ENCODE measurements at regions not wholly inside any gene's neighbourhood (a gene's known extent, or its start where the extent isn't known, plus 50 kb on each side); places are given as distances from the start of the nearest gene placed in this dataset.
"Not testable (repeated sequence)": the region's sequence is repeated elsewhere in the genome, so short reads cannot be mapped to it uniquely, and the experiment has no call there.

DNA sequence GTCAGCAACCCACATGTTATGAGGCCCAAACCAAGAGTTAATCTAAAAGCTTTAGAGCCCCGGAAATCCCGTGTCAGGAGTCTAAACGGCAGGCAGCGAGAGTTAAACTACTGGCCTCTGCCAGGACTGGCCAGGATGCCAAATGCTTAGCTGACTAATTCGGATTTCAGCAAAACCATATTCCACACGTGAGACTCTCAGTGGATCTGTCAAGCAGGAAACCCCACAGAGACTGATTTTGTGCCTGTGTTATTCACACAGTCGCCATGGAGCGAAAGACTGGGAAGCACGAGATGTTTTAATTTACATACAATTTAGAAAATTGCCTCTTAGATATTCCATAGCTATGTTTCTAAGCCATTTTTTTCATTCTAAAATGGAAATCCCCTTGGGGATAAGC, 152.9 kb downstream of the RNASET2 start:
- no peak for FAIRE-seq

DNA sequence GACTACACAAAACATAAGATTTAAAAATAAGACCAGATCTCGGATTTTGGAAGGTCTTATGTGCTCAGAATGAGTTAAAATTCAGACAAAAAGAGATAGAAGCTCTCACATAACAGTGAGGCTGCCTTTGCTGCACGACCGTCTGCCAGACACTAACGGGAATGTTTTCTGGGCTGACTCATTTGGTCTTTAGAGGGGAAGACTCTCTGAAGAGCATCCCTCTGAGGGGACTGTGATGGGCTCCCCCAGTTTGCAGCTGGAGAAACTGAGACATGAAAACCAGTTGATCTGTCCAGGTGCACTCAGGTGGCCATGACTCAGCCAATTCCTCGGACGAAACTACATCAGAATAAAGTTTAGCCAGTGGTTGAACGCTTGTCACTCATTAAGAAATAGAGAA, 153.9 kb downstream of the RNASET2 start:
- no peak for FAIRE-seq

DNA sequence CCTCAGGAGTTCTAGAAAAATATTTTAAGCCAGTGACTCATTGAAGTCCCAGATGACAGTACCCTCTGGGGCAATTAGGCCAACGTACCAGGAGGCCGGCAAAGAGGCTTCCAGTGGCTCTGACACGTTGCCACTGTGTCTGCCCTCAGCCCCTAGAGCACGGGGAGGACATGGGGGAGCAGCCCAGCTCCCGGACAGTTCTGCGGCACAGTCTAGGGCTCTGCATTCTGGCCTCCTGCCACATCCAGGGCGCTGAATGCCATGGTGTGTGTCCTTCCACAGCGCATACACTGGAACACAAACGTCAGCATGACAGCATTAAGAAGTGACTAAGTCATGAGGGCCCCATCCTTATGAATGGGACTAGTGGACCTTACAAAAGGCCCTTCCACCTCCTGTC, 156.2 kb downstream of the RNASET2 start:
- no peak for FAIRE-seq

DNA sequence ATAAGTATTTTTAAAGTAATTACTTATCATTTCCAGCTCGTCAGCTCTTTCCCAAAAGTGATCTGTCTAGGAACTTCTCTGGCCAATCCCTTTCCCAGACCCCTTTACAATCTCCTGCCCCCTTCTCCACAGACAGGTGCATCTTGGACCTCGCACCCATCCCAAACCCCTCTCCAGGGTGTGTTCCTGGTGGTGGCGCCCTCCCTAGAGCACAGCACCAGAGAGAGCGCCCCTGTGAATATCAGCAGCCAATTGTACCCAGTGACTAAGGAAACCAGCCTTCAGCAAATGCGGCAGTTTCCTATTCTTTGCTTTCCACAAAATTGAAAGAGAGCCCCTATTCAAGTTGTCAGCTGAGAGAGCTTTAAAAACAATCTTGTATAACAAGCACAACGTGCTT, 157.7 kb downstream of the RNASET2 start:
- FAIRE-seq: no peak

DNA sequence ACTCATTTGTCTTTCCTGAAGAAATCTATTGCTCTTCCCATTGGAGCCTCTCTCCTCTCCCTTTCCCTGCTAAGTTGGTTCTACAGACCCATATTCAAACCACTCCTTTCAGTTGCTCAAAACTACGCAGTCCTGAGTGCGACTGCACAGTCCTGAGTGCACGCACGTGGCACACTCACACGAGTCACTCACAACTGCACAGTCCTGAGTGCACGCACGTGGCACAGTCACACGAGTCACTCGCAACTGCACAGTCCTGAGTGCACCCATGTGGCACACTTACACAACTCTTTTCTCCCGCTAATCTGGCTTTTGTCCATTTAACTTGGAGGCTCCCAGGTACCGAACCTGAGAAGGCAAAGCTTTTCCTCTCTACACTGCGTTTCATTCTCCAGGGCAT, 159.7 kb downstream of the RNASET2 start:
- FAIRE-seq: no peak

DNA sequence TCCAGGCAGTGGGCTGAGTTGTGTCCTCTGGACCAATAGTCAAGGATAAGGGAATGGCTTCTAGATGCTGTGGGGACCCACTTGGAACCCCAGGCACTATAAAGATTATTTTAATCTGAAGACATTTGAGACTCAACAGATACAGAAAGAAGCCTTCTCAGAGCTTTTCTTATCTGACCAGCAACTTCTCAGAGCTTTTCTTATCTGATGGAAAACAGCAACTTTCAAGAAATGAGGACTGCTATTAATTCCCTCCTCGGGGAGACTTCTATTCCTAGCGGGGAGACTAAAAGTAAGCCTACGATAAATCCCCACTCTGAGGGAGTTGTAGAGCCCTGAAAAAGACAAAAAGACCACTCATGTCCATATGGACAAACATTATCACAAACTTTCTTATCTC, 160.5 kb downstream of the RNASET2 start:
- no peak for FAIRE-seq

DNA sequence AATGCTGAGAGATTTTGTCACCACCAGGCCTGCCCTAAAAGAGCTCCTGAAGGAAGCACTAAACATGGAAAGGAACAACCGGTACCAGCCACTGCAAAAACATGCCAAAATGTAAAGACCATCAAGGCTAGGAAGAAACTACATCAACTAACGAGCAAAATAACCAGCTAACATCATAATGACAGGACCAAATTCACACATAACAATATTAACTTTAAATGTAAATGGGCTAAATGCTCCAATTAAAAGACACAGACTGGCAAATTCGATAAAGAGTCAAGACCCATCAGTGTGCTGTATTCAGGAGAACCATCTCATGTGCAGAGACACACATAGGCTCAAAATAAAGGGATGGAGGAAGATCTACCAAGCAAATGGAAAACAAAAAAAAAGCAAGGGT, 163.8 kb upstream of the RPS6KA2 start:
- not testable (repeated sequence) for FAIRE-seq

DNA sequence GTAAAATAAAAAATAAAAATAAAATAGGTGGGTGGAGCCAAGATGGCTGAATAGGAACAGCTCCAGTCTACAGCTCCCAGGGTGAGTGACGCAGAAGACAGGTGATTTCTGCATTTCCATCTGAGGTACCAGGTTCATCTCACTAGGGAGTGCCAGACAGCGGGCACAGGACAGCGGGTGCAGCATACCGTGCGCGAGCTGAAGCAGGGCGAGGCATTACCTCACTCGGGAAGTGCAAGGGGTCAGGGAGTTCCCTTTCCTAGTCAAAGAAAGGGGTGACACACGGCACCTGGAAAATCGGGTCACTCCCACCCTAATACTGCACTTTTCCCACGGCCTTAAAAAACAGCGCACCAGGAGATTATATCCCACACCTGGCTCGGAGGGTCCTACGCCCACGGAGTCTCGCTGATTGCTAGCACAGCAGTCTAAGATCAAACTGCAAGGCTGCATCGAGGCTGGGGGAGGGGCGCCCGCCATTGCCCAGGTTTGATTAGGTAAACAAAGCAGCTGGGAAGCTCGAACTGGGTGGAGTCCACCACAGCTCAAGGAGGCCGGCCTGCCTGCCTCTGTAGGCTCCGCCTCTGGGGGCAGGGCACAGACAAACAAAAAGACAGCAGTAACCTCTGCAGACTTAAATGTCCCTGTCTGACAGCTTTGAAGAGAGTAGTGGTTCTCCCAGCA, 161.9 kb upstream of the RPS6KA2 start:
- not testable (repeated sequence) for FAIRE-seq

DNA sequence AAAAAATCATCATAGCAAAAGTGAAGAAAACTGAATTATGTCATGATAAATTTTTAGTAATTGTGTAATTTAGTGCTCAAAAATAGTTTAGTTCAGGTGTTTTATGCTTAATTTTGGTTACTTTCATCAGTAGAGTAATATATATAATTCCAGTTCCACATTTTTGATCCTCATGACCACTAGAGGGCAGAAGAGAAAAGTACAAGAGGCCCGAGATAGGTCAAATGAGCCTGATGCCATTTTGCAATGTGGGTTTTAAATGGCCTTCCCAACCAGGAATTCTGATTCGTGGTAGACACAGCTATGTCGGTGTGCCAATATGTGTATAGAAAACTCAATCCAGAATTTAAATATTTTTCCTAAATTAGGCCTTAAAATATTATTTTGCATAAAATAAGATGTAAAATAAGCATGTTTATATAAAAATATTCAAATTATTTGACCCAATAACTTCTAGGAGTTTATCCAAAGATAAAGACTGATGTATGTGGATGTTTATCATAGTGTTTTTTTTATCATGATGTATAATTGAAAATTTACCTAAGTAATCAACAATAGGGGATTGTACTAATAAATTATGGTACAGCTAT, 159.7 kb upstream of the RPS6KA2 start:
- FAIRE-seq: peak; percentile 96

DNA sequence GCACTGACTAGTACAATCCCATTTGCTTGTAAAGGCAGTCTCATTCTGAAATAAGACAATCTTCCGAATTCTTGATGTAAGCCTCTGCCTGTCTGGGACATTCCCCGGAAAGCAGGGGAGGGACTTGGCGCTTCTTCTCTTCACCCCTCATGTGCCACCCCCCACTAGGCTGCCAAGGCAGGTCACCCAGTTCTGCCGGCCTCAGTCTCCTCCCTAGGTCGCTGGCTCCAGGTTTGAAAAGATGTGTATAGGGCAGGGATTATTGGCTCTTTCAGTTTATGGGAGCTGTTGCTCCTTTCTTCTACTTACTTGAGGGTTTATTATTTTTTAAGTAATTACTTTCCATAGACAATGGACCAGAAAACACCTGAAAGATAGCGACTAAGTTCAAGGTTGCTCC, 158.1 kb upstream of the RPS6KA2 start:
- no peak for FAIRE-seq

DNA sequence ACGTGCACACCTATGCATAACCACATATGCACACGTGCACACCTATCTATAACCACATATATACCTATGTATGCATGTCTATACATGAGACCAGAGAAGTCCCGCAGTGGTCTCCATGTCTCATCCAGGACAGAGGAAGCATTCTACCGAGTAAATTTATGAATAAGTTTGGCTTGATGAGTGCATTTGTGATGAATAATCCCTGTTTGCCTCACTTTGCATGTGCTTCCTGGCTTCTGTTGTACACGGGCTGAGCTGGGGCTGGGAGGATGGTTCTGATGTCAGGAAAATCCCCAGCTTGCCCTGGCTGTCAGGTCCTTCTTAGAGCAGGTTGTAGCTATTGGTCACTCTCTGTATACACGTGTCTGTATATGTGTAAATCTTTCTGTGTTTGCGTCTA, 157.6 kb upstream of the RPS6KA2 start:
- no peak for FAIRE-seq

DNA sequence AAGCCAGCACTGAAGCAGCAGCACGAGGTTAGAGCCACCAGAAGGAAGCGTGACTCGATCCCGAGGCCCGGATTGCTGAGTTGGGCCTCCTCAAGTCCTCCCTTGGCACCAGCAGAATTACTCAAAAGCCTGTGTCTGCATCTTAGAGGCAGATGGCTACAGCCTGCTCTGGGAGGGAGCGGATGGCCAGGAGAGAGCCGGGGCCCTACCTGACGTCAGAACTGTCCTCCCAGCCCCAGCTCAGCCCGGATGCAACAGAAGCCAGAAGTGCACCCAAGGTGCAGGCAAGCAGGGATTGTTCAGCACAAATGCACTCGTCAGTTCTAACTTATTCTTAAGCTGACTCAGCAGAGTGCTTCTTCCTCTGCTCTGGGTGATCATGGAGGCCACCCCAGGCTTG, 155.5 kb upstream of the RPS6KA2 start:
- FAIRE-seq: no peak

DNA sequence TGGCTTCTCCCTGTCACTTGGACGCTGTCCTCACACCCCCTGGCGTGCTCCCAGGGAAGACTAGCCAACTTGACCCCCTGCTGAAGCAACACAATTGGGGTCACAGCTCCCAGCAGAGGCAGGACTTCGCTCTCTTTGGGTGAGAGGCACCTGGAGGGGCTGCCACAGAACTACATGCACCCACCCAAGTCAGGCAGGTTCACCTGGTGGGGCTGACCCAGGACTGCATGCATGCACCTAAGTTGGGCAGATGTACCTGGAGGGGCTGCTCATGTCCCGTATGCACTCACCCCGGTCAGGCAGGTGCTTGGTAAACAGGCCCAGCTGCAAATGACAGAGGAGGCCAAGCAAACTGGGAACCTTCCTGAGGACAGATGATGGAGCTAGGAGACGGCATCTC, 154.3 kb upstream of the RPS6KA2 start:
- no peak for FAIRE-seq

DNA sequence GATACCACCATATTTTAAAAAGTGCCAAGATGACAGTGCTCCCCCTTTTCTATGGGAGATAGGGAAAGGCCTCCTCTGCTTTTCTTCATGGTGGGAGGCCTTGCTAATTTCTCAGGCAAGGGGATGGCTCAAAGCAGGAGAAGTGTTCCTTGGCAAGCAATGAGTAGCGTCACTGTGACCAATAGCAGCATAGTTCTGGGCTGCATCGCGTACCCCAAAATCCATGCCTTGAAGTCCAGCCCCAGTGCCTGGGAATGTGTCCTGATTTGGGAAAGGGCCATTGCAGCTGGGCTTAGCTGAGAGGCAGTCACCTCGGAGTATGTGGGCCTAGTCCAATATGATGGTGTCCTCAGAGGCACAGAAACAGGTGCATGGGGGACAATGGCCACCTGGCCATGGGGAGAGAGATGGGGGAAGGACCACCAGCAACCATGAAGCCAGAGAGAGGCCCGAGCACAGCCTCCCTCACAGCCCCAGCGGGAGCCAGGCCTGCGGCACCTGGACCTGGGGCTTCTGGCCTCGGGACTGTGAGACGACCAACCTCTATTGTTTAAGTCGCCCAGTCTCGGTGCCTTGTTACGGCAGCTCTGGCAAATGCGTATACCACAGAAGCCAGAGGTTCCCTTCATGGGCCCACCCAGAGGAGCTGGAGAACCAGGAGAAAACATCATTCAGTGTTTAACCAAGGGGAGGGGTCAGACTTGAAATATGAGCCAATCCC, 153.1 kb upstream of the RPS6KA2 start:
- FAIRE-seq: no peak

DNA sequence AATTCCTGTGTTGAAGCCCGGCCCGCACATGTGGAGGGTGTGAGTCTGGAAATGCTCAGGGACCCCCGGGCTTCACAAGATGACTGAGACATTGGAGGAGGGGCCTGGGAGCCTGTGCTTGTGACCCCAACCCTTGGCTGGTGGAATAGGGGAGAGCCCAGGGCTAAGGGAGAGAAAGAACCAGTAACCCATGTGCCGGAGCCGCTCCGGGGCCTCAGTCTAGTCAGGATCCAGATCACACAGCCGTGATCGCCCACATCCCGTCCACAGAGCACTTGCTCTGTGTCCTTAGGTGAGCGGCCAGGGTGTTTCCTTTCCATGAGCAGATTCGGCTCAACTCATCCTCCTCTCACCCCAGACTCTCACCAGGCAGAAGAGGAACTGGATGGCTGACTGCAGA, 152.3 kb upstream of the RPS6KA2 start:
- FAIRE-seq: no peak

DNA sequence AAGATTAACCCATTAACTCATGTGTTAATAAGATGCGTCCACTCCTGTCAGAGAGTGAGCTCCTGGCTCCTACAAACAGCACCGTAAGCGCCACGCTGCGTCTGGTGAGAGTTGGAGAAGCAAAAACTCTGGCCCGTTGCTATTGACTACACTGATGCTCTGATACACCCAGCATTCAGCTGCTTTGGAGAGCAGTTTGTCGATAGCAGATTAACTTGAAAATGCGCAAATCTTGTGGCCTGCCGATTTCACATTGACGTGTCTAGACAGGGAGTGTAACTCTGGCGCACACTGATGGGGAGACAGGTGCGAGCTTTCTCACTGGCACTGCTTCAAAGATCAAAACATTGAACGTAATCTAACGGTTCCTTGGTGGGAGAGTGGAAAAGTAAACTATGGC, 151.7 kb upstream of the RPS6KA2 start:
- no peak for FAIRE-seq

DNA sequence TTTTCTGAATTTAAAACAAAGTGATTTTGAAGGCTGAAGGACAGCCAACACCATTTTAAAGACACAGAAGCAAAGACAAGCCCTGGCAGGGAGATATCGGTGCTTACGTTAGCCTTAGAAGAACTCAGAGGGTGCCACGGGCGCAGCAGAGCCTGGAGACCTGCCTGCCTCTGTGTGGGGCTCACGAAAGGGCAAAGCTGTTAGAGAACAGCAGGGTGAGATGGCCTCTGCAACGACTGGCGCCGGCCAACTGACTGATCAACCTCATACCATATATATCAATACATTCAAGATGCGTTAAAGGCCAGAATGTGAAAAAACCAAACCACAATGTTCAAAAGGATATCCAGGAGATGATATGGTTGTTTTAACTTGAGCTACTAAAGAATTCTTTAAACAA, 151.0 kb upstream of the RPS6KA2 start:
- no peak for FAIRE-seq

DNA sequence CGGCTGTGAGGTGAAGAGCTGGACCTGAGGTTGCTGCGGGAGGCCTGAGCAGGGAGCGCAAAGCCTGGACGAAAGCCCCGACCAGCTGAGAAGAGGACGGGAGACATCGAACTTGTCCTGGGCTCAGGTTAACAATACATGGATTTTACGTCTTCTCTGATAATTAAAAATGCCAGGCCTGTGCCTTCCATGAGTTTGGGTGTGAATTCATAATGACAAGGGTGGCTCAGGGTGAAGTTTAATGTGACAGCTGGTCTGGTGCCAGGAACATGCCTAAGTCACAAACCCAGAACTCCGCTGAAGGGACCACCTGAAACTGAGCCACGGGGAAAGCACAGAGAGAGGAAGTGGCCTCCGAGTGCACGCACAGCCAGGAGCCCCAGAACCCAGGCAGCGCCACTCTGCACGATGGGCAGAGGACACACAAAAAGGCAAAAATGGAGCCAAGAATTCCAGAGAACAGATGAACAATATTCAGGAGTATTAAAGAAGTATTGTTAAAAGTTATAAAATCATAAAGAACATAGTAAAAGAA, 150.1 kb upstream of the RPS6KA2 start:
- no peak for FAIRE-seq

DNA sequence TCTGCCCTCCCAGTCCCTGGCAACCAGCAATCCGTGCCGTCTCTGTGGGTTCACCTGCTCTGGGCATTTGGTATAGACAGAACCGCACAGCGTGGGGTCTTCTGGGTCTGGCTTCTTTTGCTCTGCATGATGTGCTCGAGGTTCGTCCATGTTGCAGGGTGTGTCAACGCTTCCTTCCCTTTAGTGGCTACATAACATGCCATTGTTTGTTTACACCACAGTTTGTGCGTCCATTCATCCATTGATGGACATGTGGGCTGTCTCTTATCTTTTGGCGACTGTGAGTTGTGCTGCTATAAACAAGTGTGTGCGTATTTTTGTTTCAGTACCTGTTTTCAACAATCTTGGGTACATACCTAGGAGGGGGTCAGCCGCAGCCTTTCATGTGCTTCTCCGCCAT, 149.5 kb upstream of the RPS6KA2 start:
- FAIRE-seq: no peak

DNA sequence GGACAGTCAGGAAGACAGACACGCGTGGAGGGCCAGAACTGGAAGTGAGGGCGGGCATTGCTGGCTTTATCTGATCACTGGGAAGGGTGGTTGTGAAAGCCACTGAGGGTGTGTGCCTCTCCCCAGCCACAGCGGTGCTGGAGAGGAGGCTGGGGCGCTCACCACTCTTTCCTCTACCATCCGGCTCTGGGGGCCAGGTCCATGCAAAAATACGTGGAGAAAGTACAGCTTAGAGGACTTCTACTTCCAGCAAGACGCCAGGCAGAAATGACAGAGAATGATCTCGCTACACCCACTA, 148.8 kb upstream of the RPS6KA2 start:
- no peak for FAIRE-seq

DNA sequence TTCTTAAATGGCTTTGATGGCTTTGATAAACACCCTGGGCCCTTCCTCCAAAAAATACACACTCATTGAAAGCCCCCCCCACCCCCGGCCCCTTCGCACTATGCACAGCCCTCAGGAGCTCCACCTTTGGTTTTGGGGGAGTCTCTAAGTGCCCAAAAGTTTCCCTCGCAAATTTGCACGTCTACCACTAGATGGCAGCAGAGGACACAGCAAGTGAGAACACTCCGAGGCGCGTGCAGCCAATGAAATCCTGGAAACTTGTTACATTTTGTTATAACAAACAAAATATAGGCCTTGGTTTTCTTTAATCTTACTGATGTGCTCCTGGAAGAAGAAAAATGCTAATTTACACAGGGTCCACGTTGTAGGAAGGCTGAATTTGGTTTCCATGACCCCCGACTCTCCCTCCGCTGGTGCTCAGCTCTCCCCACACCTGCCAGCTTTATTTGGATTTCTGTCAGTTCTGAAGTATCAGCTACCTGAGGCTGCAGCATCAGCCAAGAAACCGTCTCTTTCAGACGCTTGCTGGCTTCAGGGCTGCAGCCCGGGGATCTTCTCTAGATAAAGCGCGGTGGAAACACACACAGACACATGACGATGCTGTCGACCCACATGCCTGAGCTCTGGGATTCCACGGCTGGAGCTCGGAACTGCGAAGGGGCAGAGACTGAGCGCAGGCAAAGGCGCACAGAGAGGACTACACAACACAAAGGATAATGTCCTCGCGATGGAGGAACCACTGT, 148.3 kb upstream of the RPS6KA2 start:
- FAIRE-seq: peak; percentile 92

DNA sequence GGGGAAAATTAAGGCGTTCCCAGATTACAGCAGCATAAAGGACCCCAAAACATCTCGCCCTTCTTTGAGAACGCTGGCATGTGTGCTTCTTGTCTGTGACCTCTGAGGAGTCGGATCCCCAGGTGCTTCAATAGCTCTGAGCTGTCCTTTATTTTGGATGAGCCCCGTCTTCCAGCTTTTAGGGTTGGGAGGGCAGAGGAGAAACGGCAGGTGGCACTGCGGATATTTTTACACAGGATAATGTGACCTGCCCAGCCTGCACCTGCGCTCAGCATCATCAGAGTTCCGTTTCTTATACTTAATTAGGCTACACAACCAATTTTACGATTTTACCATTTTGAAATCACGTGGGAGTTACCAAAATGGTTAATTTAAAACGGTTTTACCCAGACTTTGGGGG, 147.7 kb upstream of the RPS6KA2 start:
- no peak for FAIRE-seq

DNA sequence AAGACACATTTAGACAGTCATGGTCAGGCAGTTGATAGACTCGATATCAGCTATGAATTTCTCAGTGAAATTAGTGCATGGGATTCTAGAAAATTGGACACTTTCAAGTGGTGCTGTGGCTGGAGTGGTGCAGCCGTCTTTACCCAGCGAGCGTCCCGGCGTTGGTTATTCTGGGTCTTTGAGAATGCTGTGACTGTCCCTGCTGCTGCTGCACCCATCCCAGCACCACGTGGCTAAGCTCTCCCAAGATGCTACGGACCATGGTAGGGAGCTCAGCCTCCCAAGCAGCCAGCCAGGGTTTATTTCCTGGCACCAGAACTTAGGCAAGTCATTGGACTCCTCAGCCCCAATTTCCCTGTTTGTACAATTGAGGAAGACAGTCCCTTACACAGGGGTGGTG, 147.2 kb upstream of the RPS6KA2 start:
- no peak for FAIRE-seq

DNA sequence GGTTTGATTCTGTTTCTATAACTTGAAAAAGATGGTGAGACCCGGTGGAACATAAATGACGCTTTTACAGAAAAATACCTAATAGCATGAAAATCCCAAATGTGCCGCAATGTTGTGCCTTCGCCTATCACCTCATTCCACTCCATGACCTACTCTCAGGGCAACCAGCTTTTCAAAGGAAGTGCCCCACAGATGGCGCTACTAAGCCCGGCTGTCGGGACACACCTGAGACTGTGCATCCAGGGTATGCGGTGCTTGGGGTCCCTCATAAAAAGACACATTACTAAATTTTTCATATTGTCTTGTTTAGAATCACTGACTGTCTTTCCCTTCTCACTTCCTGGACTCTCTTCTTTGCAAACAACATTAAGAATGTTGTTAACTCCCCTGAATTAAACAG, 145.5 kb upstream of the RPS6KA2 start:
- no peak for FAIRE-seq
